OCI-LY1 (cell line): ENCODE measurements at regions not wholly inside any gene's neighbourhood (a gene's known extent, or its start where the extent isn't known, plus 50 kb on each side); places are given as distances from the start of the nearest gene placed in this dataset.

Experiments
- H2AFZ ChIP-seq: fragments of 200-600 bp; sonication (generic), shearing (Covaris generic); 2 replicates; pipeline ENCODE4 v1.6.0; 2014; ENCODE audit warnings: antibody characterized with exemption, mild to moderate bottlenecking, low read length
- H3F3A ChIP-seq: fragments of 200-600 bp; sonication (generic), shearing (Covaris generic); 2 replicates; pipeline ENCODE4 v1.6.0; 2014; ENCODE audit warnings: mild to moderate bottlenecking, antibody characterized with exemption, low read length, moderate library complexity; ENCODE audit not compliant: insufficient read depth
- H3K27ac ChIP-seq: fragments of 200-600 bp; sonication (generic); 2 replicates; pipeline ENCODE4 v1.5.1; 2014; ENCODE audit warnings: low read length, mixed run types, mild to moderate bottlenecking, low read depth; ENCODE audit not compliant: poor library complexity, severe bottlenecking
- H3K27me3 ChIP-seq: fragments of 200-600 bp; sonication (generic); 2 replicates; pipeline ENCODE4 v1.6.0; 2014; ENCODE audit warnings: antibody characterized with exemption, mild to moderate bottlenecking, low read length, moderate library complexity; ENCODE audit not compliant: insufficient read depth
- H3K36me3 ChIP-seq: fragments of 200-600 bp; sonication (generic); 2 replicates; pipeline ENCODE4 v1.6.1; 2014; ENCODE audit warnings: mild to moderate bottlenecking, antibody characterized with exemption, low read length, moderate library complexity, mixed read lengths; ENCODE audit not compliant: insufficient read depth
- H3K4me1 ChIP-seq: fragments of 200-600 bp; sonication (generic); 2 replicates; pipeline ENCODE4 v1.5.1; 2014; ENCODE audit warnings: mild to moderate bottlenecking, low read length, moderate library complexity; ENCODE audit not compliant: insufficient read depth, severe bottlenecking
- H3K4me2 ChIP-seq: fragments of 200-600 bp; sonication (generic), shearing (Covaris generic); 2 replicates; pipeline ENCODE4 v1.6.1; 2014; ENCODE audit warnings: low read length
- H3K4me3 ChIP-seq: fragments of 200-600 bp; sonication (generic); 2 replicates; pipeline ENCODE4 v1.5.1; 2014; ENCODE audit warnings: low read length, low read depth, mild to moderate bottlenecking, mixed read lengths; ENCODE audit not compliant: poor library complexity, severe bottlenecking
- H3K79me2 ChIP-seq: fragments of 200-600 bp; shearing (Covaris generic); 2 replicates; pipeline ENCODE4 v1.6.1; 2016; ENCODE audit warnings: mixed run types, low read length, mixed read lengths; ENCODE audit not compliant: insufficient read depth
- H3K9ac ChIP-seq: fragments of 200-600 bp; sonication (generic), shearing (Covaris generic); 2 replicates; pipeline ENCODE4 v1.6.1; 2014; ENCODE audit warnings: mild to moderate bottlenecking, low read length, mixed read lengths
- H3K9me2 ChIP-seq: fragments of 200-600 bp; sonication (generic), shearing (Covaris generic); 2 replicates; pipeline ENCODE4 v1.6.1; 2014; ENCODE audit warnings: low read depth, mild to moderate bottlenecking, low read length, mixed read lengths
- H3K9me3 ChIP-seq: fragments of 200-600 bp; shearing (Covaris generic); 2 replicates; pipeline ENCODE4 v1.6.1; 2014; ENCODE audit warnings: low read length, mixed read lengths
- H4K20me1 ChIP-seq: fragments of 200-600 bp; sonication (generic), shearing (Covaris generic); 2 replicates; pipeline ENCODE4 v1.6.0; 2016; ENCODE audit warnings: mild to moderate bottlenecking, low read length; ENCODE audit not compliant: insufficient read depth
- EZH2 ChIP-seq: fragments of 200-600 bp; sonication (generic), shearing (Covaris generic); IDR thresholded peaks from 2 replicates; pipeline ENCODE4 v1.8.0; 2017; ENCODE audit warnings: borderline replicate concordance, mixed run types, mild to moderate bottlenecking, antibody characterized with exemption, low read length, moderate library complexity, mixed read lengths
- TF ChIP-seq, protein P1 (sequence below): fragments of 200-600 bp; sonication (generic), shearing (Covaris generic); IDR thresholded peaks from 2 replicates; pipeline ENCODE4 v1.5.1; 2017; ENCODE audit warnings: mild to moderate bottlenecking, antibody characterized with exemption, low read length, moderate library complexity, mixed read lengths

DNA sequence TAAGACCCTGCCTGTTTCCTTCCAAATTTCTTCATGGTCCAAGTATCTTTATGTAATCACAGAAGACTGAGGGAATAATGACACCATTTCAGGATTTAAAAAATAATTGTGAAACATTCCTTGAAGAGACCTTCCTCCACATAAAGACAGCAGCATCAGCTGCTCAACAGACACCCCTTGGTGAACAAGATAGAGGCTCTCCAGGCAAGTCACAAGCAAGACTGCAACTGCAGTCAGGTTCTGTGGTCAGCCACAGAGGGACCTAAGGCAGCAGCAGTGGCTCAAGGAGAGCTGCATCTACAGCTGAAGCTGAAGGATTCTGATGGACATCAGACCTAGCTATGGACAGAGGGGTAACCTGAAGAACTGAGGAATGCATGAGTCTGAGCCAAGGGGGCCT is 97.2 kb upstream of the C3orf80 start:
- H3K4me2 ChIP-seq, result no peak overlapping the region

DNA sequence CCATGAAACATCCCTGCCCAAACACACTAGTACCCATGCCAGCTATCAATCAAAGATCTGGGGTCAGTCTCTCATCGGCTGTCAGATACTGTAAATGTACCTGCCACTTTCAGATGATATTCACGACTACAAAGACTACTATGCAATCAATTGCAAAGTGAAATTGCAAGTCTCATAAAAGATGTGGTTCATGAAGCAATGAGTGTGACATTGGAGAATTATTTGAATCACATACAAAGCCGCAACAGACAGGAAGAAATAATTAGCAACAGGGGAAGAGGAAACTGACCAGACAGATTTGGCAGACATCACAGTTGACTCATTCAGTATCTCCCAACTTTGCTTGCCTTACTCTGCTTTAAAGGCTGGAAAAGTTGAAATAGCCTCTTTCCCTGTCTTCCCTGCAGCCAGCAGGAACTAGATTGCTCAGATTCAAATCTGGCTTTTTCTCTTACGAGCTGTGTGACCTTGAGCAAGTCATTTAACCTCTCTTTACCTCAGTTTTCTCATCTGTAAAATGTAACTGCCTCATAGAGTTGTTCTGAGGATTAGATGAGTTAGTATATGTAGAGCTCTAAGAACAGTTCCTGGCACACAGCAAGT is 95.7 kb upstream of the C3orf80 start:
- Histone ChIP-seq H3K9me3 (no peaks in the 10 kb centered on the region), H3K9me2 (no peaks in the 10 kb centered on the region), H3K27me3 (no peaks in the 10 kb centered on the region), H3K4me2 (no peak overlapping the region), H3K79me2 (no peaks in the 10 kb centered on the region), H4K20me1 (no peaks in the 10 kb centered on the region), H2AFZ (no peak overlapping the region), H3F3A (no peaks in the 10 kb centered on the region), H3K4me3 (no peak overlapping the region), H3K9ac (no peak overlapping the region), H3K27ac (no peak overlapping the region), H3K36me3 (no peaks in the 10 kb centered on the region), H3K4me1 (no peaks in the 10 kb centered on the region)
- no peak for TF ChIP-seq EZH2
- TF ChIP-seq, protein P1, sequence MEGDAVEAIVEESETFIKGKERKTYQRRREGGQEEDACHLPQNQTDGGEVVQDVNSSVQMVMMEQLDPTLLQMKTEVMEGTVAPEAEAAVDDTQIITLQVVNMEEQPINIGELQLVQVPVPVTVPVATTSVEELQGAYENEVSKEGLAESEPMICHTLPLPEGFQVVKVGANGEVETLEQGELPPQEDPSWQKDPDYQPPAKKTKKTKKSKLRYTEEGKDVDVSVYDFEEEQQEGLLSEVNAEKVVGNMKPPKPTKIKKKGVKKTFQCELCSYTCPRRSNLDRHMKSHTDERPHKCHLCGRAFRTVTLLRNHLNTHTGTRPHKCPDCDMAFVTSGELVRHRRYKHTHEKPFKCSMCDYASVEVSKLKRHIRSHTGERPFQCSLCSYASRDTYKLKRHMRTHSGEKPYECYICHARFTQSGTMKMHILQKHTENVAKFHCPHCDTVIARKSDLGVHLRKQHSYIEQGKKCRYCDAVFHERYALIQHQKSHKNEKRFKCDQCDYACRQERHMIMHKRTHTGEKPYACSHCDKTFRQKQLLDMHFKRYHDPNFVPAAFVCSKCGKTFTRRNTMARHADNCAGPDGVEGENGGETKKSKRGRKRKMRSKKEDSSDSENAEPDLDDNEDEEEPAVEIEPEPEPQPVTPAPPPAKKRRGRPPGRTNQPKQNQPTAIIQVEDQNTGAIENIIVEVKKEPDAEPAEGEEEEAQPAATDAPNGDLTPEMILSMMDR, result no peak

More for the DNA sequence above, 97.2 kb upstream of the C3orf80 start:
- Histone ChIP-seq H3K36me3 (no peaks in the 10 kb centered on the region), H3K27me3 (no peaks in the 10 kb centered on the region), H2AFZ (no peak overlapping the region), H3K4me1 (no peaks in the 10 kb centered on the region), H3K9me2 (no peaks in the 10 kb centered on the region), H3K9ac (no peak overlapping the region), H4K20me1 (no peaks in the 10 kb centered on the region), H3K27ac (no peak overlapping the region), H3K79me2 (no peaks in the 10 kb centered on the region), H3K9me3 (no peaks in the 10 kb centered on the region), H3F3A (no peaks in the 10 kb centered on the region), H3K4me3 (no peak overlapping the region)
- TF ChIP-seq, protein P1, result no peak
- no peak for TF ChIP-seq EZH2

DNA sequence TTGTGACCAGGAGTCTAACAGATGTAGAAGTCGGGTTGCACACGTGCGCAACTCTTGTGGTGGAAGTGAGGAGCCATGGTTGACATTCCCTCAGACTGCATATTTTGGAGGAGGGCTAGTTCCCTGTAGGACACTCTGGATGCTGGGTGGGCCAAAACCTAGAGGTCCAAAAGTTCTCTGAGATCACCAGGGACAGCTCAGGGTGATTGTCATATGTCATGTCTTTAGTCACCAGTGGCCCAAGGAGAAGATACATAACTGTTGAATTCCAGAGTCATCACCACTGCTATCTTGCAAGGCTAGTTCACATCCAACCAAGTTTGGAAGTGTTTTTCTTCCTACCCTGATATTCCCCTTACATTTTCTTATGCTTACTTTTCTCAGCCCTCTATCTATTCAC is 95.2 kb upstream of the C3orf80 start:
- H2AFZ ChIP-seq, result no peak overlapping the region
- H3K27ac ChIP-seq, result no peak overlapping the region
- H3K27me3 ChIP-seq, result no peaks in the 10 kb centered on the region
- H3K9me2 ChIP-seq, result no peaks in the 10 kb centered on the region
- no peaks in the 10 kb centered on the region for H3K4me1 ChIP-seq
- H3K4me2 ChIP-seq, result no peak overlapping the region
- no peak for TF ChIP-seq EZH2
- TF ChIP-seq, protein P1, result no peak
- no peaks in the 10 kb centered on the region for H3K9me3 ChIP-seq
- H3K79me2 ChIP-seq, result no peaks in the 10 kb centered on the region
- no peak overlapping the region for H3K9ac ChIP-seq
- H3K4me3 ChIP-seq, result no peak overlapping the region
- H4K20me1 ChIP-seq, result no peaks in the 10 kb centered on the region
- H3F3A ChIP-seq, result no peaks in the 10 kb centered on the region
- H3K36me3 ChIP-seq, result no peaks in the 10 kb centered on the region
